Prostate gland (tissue), 2 donors: ENCODE measurements at regions not wholly inside any gene's neighbourhood (a gene's known extent, or its start where the extent isn't known, plus 50 kb on each side); places are given as distances from the start of the nearest gene placed in this dataset.

ENCODE experiments used
- DNase-seq: peaks from one replicate; pipeline ENCODE4 v3.0.0-alpha.2; 2019; ENCODE audit warnings: low spot score
- H3K27ac ChIP-seq, 2 donors: fragments of 200-600 bp; sonication (generic); 2 replicates each; pipeline ENCODE4 v1.5.1; 2017 to 2019
- H3K27me3 ChIP-seq: fragments of 200-600 bp; sonication (generic); replicated peaks from 2 replicates; pipeline ENCODE4 v1.5.1; 2019; ENCODE audit not compliant: insufficient read depth
- H3K36me3 ChIP-seq, 2 donors: fragments of 200-600 bp; sonication (generic); 1 replicate in 1 of 2; 2 replicates in 1 of 2; pipeline versions ENCODE4 v1.5.1 to v1.8.1; 2017 to 2019
- H3K4me1 ChIP-seq: fragments of 200-600 bp; sonication (generic); replicated peaks from 2 replicates; pipeline ENCODE4 v1.5.1; 2019
- H3K4me3 ChIP-seq, 2 donors: fragments of 200-600 bp; sonication (generic); 2 replicates each; pipeline ENCODE4 v1.5.1; 2017 to 2019
- H3K9me3 ChIP-seq: fragments of 200-600 bp; sonication (generic); 2 replicates; pipeline ENCODE4 v1.5.1; 2017
- CTCF ChIP-seq, 4 experiments: fragments of 200-600 bp in 2 of 4; fragments of 450-650 bp in 2 of 4; sonication (generic) in 2 of 4; IDR thresholded peaks; 1 replicate in 3 of 4; 2 replicates in 1 of 4; pipeline ENCODE4 v1.5.1; 2016 to 2019; ENCODE audit warnings: antibody characterized with exemption in 4 of 4, mild to moderate bottlenecking in 2 of 4, moderate library complexity in 2 of 4
- POLR2A ChIP-seq: fragments of 450-650 bp; IDR thresholded peaks from one replicate; pipeline ENCODE4 v1.6.1; 2016; ENCODE audit warnings: antibody characterized with exemption, mild to moderate bottlenecking
- POLR2AphosphoS5 ChIP-seq: sonication (generic); formaldehyde crosslinking; IDR thresholded peaks from one replicate; pipeline ENCODE4 v1.6.1; 2017; ENCODE audit warnings: antibody characterized with exemption
- WGBS: methylation state at CpG from one replicate; pipeline ENCODE4 v1.1.5; 2018; 5-methylcytosine and 5-hydroxymethylcytosine counted together
- intact Hi-C: fragments of 100-400 bp; cut with DNase I; formaldehyde crosslinking; loops from one replicate; pipeline ENCODE4 v1.14.2; 2022

GRCh38 chr5:73296772-73297171, 123.8 kb downstream of the TMEM174 start:
- Histone ChIP-seq H3K27ac (no peak overlapping the region), H3K27me3 (peaks cover 49% of the 10 kb centered on the region), H3K4me3 (no peak overlapping the region), H3K36me3 (no peaks in the 10 kb centered on the region), H3K4me1 (no peaks in the 10 kb centered on the region), H3K9me3 (no peaks in the 10 kb centered on the region)
- 43% methylated on average over 4 of the region's 4 CpGs for WGBS
- TF ChIP-seq POLR2AphosphoS5: no peak
- no peak for TF ChIP-seq CTCF (IDR thresholded peaks at IDR 0.05)
- intact Hi-C loops: no loop called here
- DNase-seq: no peak

GRCh38 chr5:73295921-73296320, 122.9 kb downstream of the TMEM174 start:
- no peaks in the 10 kb centered on the region for H3K36me3 ChIP-seq
- no peak for TF ChIP-seq POLR2AphosphoS5
- TF ChIP-seq CTCF (IDR thresholded peaks at IDR 0.05): no peak
- WGBS: 49% methylated on average over 4 of the region's 4 CpGs
- no peak overlapping the region for H3K27ac ChIP-seq
- H3K4me3 ChIP-seq: no peak overlapping the region
- intact Hi-C loops: no loop called here
- H3K27me3 ChIP-seq: peaks cover 44% of the 10 kb centered on the region
- no peak for DNase-seq
- no peaks in the 10 kb centered on the region for H3K4me1 ChIP-seq
- H3K9me3 ChIP-seq: no peaks in the 10 kb centered on the region

- Histone ChIP-seq H3K4me3 (no peak overlapping the region), H3K27me3 (peaks cover 39% of the 10 kb centered on the region), H3K36me3 (no peaks in the 10 kb centered on the region), H3K9me3 (no peaks in the 10 kb centered on the region), H3K4me1 (no peaks in the 10 kb centered on the region), H3K27ac (no peak overlapping the region)
- WGBS: 64% methylated on average over 2 of the region's 2 CpGs
- TF ChIP-seq CTCF (IDR thresholded peaks at IDR 0.05): peak in 2 of 4 experiments; percentile 26 to 38
- no peak for TF ChIP-seq POLR2A
- TF ChIP-seq POLR2AphosphoS5: no peak
- intact Hi-C loops: no loop called here
- DNase-seq: no peak
These were observed 122.5 kb downstream of the TMEM174 start for GRCh38 chr5:73295447-73295846.

GRCh38 chr5:73292816-73293459, 119.9 kb downstream of the TMEM174 start:
- H3K4me1 ChIP-seq: no peaks in the 10 kb centered on the region
- no peak for DNase-seq
- H3K27ac ChIP-seq: no peak overlapping the region
- no peaks in the 10 kb centered on the region for H3K9me3 ChIP-seq
- WGBS: 65% methylated on average over 7 of the region's 7 CpGs
- intact Hi-C loops: no loop called here
- TF ChIP-seq CTCF (IDR thresholded peaks at IDR 0.05) (no peak), POLR2AphosphoS5 (no peak), POLR2A (no peak)
- no peak overlapping the region for H3K4me3 ChIP-seq
- no peaks in the 10 kb centered on the region for H3K36me3 ChIP-seq
- peaks cover 15% of the 10 kb centered on the region for H3K27me3 ChIP-seq

GRCh38 chr5:73291873-73292272, 118.9 kb downstream of the TMEM174 start:
- Histone ChIP-seq H3K9me3 (no peaks in the 10 kb centered on the region), H3K27me3 (peaks cover 4% of the 10 kb centered on the region), H3K4me3 (no peak overlapping the region), H3K36me3 (no peaks in the 10 kb centered on the region), H3K27ac (no peak overlapping the region), H3K4me1 (no peaks in the 10 kb centered on the region)
- intact Hi-C loops: no loop called here
- no peak for DNase-seq
- no peak for TF ChIP-seq POLR2AphosphoS5
- no peak for TF ChIP-seq POLR2A
- no peak for TF ChIP-seq CTCF (IDR thresholded peaks at IDR 0.05)
- WGBS: 83% methylated on average over 7 of the region's 7 CpGs
